ENCODE measurements at regions not wholly inside any gene's neighbourhood (a gene's known extent, or its start where the extent isn't known, plus 50 kb on each side); places are given as distances from the start of the nearest gene placed in this dataset.
"Not testable (repeated sequence)": the region's sequence is repeated elsewhere in the genome, so short reads cannot be mapped to it uniquely, and the experiment has no call there.

GRCh38 chrY:3491423-3491822 is 87.4 kb upstream of the TGIF2LY start:
- H3K4me3 ChIP-seq; H3K27ac ChIP-seq; H3K27me3 ChIP-seq; H3K9me3 ChIP-seq (replicated peaks in 1 of 3); intact Hi-C loops (cut with DNase I); DNase-seq; H3K36me3 ChIP-seq (replicated peaks in 1 of 2); H3K4me1 ChIP-seq (replicated peaks in 1 of 2): not testable (repeated sequence)
- 63% methylated on average over 1 of the region's 1 CpG; no CpG with 5 or more reads in 3 of the 4 donors for WGBS, 4 donors

- H3K9me3 ChIP-seq (replicated peaks in 1 of 3); H3K4me3 ChIP-seq; H3K27me3 ChIP-seq; H3K4me1 ChIP-seq (replicated peaks in 1 of 2); H3K27ac ChIP-seq; DNase-seq; H3K36me3 ChIP-seq (replicated peaks in 1 of 2); intact Hi-C loops (cut with DNase I): not testable (repeated sequence)
- 88 to 93% methylated on average over 3 of the region's 3 CpGs; no CpG with 5 or more reads in 2 of the 4 donors for WGBS, 4 donors
Observed at GRCh38 chrY:3494539-3494938, 84.3 kb upstream of the TGIF2LY start.

DNA sequence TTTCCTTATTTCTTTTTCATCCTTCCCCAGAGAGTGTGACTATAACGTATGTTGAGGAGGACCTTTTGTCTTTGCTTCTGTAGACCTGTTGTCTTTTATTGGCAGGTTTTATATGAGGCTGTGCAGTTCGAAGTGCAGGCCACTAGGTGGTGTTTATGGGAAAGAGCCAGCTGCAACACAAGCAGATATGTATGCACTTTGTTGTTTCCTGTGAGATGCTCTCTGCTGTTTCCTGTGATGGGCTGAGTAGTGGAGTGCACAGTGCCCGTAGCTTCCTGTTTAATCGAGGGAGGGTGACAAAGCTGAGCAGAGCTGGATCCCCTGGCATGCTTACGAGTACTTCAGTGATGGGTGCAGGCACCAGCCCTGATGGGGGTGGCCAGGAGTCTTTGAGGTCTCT is 51.8 kb upstream of the TGIF2LY start:
- H3K4me3 ChIP-seq; H3K27me3 ChIP-seq; H3K9me3 ChIP-seq (replicated peaks in 1 of 3); H3K4me1 ChIP-seq (replicated peaks in 1 of 2); H3K36me3 ChIP-seq (replicated peaks in 1 of 2); intact Hi-C loops (cut with DNase I); H3K27ac ChIP-seq: not testable (repeated sequence)
- TF ChIP-seq, protein P1, sequence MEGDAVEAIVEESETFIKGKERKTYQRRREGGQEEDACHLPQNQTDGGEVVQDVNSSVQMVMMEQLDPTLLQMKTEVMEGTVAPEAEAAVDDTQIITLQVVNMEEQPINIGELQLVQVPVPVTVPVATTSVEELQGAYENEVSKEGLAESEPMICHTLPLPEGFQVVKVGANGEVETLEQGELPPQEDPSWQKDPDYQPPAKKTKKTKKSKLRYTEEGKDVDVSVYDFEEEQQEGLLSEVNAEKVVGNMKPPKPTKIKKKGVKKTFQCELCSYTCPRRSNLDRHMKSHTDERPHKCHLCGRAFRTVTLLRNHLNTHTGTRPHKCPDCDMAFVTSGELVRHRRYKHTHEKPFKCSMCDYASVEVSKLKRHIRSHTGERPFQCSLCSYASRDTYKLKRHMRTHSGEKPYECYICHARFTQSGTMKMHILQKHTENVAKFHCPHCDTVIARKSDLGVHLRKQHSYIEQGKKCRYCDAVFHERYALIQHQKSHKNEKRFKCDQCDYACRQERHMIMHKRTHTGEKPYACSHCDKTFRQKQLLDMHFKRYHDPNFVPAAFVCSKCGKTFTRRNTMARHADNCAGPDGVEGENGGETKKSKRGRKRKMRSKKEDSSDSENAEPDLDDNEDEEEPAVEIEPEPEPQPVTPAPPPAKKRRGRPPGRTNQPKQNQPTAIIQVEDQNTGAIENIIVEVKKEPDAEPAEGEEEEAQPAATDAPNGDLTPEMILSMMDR (IDR thresholded peaks at IDR 0.05): peak in 1 of 6 experiments; percentile 24
- 28% methylated on average over 5 of the region's 5 CpGs; no CpG with 5 or more reads in 3 of the 4 donors for WGBS, 4 donors
- DNase-seq: peak in 2 of 7 donors; percentile 11 to 56

Data from adrenal gland (tissue), 9 donors.